Fibroblast of pulmonary artery (primary cell): ENCODE measurements at regions not wholly inside any gene's neighbourhood (a gene's known extent, or its start where the extent isn't known, plus 50 kb on each side); places are given as distances from the start of the nearest gene placed in this dataset.

ENCODE experiments used
- DNase-seq: peaks from one replicate; pipeline ENCODE4 v3.0.0-alpha.2; 2010; ENCODE audit warnings: low read depth
- H3K4me3 ChIP-seq: replicated peaks from 2 replicates; pipeline ENCODE4 v1.5.1; 2011; ENCODE audit warnings: low read depth, mild to moderate bottlenecking, control low read depth, low read length, moderate library complexity
- CTCF ChIP-seq: IDR thresholded peaks from 2 replicates; pipeline ENCODE4 v1.5.1; 2011; ENCODE audit warnings: mild to moderate bottlenecking, control low read depth, low read length, inconsistent platforms; ENCODE audit errors: missing control alignments

- no peak overlapping the region for H3K4me3 ChIP-seq
- no peak for DNase-seq
- TF ChIP-seq CTCF = no peak
These were observed 599.9 kb downstream of the LMO4 start for GRCh38 chr1:87928623-87929022.

- DNase-seq = no peak
- no peak overlapping the region for H3K4me3 ChIP-seq
- TF ChIP-seq CTCF = no peak
These were observed 601.2 kb downstream of the LMO4 start for GRCh38 chr1:87929906-87930305.

- H3K4me3 ChIP-seq = no peak overlapping the region
- DNase-seq = no peak
- no peak for TF ChIP-seq CTCF
These were observed 602.1 kb downstream of the LMO4 start for GRCh38 chr1:87930796-87931195.

GRCh38 chr1:87933171-87933570 is 604.5 kb downstream of the LMO4 start:
- no peak for DNase-seq
- no peak for TF ChIP-seq CTCF
- no peak overlapping the region for H3K4me3 ChIP-seq

DNA sequence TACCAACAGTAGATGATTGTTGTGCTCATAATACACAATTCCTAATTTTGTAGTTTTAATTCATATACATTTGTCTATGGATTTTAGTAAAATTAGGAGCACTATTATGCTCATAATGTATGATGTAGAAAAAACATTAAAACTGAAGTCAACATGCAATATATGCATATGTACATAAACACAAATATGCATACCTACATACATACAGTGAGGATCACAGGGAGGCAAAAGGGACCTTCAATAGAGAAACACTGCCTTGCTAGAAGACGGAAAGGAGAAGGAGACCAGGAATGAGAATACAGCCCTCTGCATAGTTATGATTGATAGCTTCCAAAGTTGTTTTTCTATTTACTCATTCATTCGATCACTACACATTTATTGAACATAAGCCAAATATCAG is 606.5 kb downstream of the LMO4 start:
- no peak overlapping the region for H3K4me3 ChIP-seq
- no peak for TF ChIP-seq CTCF
- DNase-seq = no peak

- TF ChIP-seq CTCF = no peak
- no peak overlapping the region for H3K4me3 ChIP-seq
- DNase-seq = no peak
These were observed 609.2 kb downstream of the LMO4 start for GRCh38 chr1:87937831-87938395.

GRCh38 chr1:87938631-87939030 is 610.0 kb downstream of the LMO4 start:
- TF ChIP-seq CTCF = no peak
- no peak for DNase-seq
- no peak overlapping the region for H3K4me3 ChIP-seq
